NCI-H748 treated with DMSO at 0.1 percent for 48 hours (cell line): ENCODE measurements at regions not wholly inside any gene's neighbourhood (a gene's known extent, or its start where the extent isn't known, plus 50 kb on each side); places are given as distances from the start of the nearest gene placed in this dataset.

ENCODE experiments used
- DNase-seq: peaks from one replicate; lab custom pipeline; 2025; lab: John Stamatoyannopoulos, UW

DNA sequence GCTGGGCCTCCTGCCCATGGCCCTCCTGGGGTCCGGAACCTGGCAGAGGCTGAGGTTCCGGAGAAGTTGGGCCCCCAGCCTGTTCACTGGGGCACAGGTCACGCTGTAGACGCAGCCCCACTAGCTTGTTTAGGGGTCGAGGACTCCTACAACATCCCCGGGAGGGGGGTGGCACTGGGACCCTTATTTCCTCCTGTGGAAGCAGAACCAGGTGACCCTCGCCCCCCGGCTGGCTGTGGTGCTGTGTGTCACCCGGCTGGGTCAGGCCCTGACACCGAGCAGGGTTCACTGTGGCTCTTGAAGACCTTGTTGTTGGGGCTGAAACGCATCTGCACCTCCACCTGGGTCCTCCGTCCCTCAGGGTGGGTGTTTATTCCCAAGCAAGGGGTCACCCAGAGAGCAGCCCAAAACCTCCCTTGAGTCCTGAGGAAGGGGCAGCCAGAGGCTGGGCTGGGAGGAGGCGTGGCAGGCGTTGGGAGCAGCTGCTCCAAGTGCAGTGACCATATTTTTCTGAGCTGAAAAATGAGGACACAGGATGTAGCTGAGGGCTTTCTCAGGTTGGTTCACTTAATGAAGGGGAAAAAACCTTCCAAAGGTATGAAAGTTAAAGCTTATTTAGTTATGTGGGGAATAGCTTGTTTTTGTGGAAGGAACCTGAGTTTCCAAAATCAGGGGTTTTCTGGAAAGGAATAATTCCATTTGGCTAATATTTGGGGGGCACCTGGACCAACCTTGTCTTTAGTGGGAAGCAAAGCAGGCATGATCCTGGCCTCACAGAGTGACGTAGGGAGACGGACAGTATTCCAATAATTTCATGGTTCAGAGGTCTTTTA, 164.7 kb upstream of the IER5L start:
- no peak for DNase-seq

DNA sequence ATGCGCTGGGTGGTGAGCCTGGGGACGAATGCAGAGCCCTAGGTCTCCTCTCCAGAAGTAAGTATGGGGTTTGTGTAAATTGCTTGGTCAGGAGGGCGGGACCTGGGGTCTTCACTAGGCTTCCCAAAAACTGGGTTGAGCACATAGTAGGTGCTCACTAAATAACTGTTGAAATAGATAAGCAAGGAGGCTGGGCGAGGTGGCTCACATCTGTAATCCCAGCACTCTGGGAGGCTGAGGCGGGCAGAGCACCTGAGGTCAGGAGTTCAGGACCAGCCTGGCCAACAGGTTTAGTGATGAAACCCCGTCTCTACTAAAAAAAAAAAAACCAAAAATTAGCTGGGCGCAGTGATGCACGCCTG, 163.9 kb upstream of the IER5L start:
- DNase-seq = no peak

DNA sequence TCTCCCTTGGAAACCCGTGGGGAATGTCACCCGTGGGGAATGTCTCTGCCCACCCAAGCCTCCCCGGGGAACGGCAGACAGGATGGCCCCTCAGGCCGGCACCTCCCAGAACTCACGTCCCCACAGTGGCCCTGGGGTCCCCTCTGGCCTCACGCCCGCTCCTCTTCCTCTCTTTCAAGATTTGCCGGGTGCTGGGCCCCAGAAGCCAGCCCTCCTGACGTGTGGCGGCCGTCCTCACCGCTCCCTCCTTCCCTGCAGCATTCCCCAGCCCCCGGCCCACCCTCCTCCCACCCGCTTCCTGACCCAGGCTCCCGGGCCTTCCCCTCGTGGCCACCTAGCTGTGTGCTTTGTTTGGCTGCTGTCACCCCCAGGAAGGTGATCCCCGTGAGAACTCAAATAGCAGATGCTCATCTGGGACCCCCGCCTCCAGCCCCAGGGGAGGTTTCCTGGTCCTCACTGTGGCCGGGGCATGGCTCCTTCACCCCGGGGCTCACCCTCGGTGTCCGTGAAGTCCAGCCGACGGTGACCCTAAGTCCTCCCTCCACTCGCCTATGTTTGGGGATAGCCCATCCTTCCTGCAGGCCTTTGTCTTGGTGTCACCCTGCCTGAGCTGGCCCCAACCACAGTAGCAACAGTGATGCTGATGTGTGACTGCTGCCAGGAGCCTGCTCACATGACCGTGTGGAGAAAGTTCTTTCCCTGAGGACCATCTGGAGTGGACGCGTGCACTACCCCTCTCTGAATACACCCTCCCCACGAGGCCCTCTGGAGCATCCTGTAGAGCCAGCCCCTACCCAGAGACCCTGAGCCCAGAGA, 163.3 kb upstream of the IER5L start:
- no peak for DNase-seq

DNA sequence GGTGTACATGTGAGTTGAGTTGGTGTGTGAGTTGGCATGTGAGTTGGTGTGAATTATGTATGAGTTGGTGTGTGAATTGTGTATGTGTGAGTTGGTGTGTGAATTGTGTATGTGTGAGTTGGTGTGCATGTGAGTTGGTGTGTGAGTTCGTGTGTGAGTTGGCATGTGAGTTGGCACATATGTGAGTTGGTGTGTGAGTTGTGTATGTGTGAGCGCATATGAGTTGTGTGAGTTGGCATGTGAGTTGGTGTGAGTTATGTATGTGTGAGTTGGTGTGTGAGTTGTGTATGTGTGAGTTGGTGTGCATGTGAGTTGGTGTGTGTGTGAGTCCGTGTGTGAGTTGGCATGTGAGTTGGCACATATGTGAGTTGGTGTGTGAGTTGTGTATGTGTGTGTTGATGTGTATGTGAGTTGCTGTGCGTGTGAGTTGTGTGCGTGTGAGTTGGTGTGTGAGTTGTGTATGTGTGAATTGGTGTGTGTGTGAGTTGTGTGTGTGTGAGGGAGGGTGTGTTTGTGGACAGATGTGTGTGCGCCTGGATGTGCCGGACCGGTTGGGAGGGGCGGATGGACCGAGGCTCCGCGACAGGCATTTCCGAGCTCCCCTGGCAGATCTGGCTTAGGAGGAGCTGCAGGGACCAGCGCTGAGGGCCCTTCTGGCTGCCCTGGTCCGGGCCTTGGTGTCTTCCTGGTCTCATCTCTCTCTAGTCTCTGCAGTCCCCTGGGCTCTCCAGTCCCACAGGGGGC, 162.5 kb upstream of the IER5L start:
- no peak for DNase-seq

DNA sequence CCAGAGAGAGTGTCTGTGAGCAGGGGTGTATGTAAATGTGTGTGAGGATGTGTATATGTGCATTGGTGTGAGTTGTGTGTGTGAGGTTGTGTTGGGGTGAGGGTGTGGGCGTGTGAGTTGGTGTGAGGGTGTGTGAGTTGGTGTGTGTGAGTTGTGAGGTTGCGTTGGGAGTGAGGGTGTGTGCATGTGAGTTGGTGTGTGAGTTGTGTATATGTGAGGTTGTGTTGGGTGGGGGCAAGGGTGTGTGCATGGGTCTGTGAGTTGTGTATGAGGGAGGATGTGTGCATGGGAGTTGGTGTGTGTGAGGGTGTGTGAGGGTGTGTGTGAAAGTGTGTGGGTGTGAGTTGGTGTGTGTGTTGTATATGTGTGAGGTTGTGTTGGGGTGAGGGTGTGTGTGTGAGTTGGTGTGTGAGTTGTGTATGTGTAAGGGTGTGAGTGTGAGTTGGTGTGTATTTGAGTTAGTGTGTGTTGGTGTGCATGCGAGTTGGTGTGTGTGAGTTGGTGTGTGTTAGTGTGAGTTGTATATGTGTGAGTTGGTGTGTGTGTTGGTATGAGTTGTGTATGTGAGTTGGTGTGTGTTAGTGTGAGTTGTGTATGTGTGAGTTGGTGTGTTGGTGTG, 161.6 kb upstream of the IER5L start:
- no peak for DNase-seq

DNA sequence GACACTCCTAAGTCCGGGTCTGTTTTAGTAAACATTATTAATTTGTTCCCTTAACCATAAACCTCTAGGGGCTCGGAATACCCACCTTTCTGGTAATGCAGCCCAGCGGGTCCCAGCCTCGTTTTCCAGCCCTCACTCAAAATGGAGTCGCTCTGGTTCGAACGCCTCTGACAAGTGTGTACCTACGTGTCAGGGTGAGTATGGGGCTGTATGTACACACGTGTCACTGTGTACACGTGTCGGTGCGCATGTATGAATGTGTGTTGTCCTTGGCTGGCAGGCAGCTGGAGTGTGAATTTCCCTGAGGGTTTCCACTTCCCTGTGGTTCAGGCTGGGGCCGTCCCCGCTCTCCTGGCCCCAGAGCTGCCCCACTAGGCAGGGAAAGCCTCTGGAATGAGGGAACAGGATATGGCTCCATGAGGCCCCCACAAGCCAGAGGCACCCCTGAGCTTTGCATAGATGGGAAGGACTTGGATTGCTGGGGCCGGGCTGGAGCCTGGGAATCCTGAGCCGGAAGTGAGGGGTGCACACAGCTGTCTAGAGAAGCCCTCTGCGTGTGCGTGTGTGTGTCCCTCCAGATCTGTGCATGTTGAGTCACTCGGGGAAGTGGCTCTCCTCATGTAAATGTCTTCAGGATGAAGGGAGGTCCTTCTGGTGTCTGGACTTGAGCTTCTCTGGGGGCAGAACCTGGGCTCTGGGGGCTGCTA, 160.8 kb upstream of the IER5L start:
- no peak for DNase-seq

DNA sequence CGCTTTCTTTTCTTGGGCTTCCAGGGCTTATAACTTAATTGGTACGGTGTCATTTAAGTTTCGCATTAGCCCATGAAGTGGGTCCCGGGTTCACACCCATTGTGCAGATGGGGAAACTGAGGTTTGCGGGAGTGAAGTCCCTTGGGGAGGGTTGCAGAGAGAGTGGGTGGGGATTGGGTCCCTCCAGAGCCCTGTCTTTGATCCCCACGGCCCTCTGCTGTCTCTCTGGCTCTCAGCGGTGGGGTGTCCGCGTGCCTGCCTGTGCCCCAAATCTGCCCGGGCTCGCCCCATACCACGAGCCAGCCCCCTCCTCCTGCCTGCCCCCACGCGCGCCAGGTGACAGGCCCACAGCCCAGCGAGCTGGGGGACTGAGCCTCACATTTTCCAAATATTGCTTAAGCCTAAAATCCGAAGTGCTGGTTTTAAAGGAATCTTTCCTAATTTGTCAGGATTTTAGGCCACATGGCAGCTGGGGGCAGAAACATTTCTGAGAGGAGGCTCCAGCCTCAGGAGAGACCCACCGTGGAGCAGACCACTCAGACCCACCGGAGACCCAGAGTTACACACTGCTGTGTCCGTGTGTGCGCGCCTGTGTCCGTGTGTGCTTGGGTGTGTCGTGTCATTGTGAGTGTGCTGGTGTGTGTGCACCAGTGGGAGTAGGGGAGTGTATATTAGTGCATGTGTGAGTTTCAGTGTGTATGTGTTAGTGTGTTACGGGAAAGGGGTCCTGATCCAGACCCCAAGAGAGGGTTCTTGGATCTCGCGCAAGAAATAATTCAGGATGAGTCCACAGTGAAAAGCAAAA, 159.5 kb upstream of the IER5L start:
- no peak for DNase-seq

DNA sequence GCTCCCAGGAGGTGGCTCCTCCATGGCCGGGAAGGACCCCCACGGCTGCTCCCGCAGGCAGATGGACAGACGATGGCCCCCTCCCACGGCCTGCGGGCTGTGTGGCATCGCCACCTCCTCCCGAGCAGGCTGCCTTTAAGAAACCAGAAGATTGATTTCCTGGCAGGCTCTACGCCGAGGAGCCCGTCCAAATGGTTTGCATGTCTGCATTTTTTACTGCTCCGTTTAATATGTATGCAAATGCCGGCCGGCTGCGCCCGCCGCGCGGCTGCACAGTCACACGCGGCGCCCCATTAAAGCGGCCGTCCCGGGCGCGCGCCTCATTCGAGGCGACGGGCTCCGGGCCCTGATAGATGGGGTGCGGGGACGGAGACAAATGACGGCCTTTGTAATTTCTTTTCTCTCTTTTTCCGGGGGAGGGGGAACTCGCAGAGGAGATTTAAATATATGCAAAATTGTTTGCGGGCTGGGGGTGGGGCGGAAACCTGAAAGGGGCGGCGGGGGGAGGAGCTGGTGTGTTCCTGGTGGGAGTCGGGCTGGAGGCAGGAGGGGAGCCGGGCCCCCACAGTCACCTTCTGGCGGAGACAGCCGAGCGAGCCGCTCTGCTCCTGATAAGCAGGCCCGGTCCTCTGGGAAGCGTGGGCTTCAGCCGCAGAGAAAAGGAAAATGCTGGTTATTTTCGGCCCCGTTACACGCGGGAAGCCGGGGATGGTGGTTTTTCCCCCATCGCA, 158.7 kb upstream of the IER5L start:
- no peak for DNase-seq

DNA sequence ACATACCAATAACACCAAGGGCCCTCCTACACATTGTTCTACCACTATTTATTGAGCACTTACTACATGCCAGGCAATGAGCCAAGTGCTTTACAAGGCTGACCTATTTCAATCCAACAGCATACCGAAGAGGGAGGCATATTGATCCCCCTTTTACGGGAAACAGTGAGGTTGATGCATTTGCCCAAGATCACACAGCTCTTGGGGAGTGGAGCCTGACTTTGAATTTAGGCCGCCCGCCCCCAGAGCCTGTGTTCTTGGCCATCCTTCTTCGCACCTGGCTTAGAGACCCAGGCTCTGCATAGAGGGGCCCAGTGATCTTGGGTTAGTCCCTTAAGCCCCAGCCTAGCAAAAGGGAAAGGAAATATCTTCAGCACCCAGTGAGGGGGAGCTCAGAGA, 158.1 kb upstream of the IER5L start:
- no peak for DNase-seq

DNA sequence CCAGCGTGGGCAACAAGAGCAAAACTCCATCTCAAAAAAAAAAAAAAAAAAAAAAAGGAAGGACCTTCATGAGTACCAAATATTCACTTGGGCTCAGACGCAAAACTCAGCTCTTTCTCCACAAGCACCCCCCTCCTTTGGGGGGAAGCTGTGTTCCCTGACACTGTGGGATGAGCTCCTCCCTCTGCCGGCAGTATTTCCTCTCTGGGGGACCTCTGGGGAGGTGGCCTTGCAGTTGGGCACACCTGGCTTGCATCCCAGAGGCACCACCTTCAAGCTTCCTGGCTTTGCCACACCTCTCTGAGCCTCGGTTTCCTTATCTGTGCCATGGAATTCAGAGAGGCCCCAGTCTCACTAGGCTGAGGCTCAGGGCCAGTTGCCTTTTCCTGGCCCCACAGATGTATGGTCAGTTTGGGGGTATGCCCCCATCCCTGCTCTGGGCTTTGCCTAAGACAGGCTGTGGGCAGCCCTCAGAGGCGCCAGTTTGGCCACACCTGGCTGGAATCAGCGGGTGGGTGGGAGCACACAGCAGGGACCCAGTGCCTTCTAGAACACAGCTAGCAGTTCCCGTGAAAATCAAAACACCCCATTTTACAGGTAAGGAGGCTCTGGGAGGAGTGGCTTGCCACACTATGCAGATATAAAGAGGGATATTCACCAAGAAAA, 157.5 kb upstream of the IER5L start:
- no peak for DNase-seq

DNA sequence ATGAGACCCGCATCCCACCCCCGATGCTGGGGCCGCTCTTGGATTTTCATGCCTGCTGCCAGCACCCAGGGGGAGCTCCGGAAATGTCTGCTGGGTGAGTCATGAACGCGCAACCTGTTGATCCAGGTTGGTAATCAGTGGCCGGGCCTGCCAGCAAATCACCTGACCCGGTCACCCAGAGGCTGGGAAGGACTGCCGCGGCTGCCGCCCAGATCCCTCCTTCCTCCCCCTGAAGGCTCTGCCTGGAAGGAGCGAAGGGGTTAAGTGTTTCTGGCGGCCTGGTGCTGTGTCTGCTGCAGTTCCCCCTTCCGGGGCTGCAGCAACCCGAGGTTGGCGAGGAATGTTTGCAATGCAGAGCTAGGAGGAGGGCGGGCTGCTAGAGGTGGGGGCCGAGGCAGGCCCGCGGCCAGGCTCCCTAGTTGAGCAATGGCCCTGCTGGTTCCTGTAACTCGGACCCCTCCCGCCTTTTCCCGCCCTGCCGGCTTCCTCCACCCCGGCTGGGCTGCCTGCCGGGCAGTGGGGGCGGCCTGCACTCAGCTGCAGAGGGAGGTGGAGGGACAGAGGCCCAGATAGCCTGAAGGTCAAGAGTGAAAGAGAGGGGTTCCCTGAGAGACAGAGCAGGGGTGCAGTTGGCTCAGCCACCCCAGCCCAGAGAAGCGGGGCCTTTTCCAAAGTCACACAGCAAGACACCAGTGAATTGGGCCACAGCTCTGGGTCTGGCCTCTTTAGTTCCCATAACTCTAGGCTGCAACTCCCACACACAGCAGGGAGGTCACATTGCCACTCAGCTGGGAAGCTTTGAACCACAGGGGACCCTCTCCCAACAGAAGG, 156.3 kb upstream of the IER5L start:
- DNase-seq = no peak

DNA sequence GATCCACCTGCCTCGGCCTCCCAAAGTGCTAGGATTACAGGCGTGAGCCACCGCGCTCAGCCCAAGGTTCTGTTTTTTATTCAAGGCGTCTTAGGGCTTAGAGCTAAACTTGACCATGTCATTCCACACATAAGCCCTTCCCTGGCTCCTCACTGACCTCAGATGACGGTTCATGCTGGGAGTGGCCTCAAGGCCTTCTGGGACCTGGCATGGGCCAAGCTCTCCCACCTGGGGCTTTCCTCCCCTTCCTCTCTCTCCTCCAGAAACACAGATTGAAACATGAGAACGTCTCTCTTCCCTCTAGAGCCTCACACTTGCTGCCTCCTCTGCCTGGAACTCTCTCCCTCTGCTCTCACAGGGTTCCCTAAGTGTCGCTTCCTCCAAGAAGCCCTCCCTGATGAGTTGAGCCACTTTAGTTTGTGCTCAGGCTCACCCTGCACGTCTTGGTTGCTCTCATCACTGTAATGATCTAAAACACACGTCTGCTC, 155.6 kb upstream of the IER5L start:
- DNase-seq = no peak

DNA sequence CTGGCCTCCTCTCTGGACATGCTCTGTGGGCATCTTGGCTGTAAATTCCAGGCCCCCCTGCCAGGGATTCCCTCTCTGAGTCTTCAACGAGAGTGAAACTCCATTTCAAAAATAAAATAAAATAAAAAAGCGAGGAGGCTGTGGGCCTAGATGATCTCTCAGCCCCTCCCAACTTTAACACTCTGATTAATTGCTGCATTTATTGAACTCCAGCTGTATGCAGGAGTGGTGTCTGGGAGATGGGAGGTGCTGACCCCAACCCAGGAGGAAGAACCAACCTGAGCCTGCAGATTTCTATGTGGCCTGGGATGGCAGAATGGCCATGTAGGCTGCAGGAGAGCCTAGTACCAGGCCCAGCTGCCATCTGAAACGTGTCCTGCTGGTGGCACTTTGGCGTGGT, 154.5 kb upstream of the IER5L start:
- no peak for DNase-seq

DNA sequence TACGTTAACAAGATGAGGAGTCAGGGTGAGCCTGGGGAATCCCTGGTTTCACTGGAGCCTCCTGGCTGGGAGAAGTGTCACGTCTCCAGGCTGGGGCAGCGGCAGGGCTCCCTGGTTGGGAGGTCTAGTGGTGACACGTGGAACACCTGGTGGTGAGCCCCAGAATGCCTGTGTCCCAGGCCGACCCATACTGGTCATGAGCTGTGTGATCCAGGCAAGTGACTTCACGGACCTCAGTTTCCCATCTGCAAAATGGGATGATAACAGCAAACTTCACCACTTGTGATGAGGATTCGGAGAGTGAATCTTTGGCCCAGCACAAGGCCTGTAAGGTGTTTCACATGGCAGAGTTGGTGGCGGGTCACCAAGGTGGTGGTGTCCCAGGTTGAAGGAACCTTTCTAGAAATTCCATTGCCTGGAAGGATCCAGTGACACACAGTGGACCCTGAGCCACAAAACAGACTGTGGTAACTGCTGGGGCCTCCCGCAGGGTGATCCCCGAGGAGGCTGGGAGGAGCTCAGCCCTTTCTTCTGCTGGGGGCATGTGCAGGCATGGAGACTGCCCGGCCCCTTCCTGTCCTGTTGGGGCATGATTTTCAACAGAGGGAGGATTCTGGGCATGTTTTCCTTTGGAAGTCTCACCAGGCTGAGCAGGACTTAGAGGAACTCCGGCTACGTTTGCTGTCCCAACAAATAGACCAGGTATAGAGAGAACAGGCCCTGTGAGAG, 153.9 kb upstream of the IER5L start:
- DNase-seq = no peak

DNA sequence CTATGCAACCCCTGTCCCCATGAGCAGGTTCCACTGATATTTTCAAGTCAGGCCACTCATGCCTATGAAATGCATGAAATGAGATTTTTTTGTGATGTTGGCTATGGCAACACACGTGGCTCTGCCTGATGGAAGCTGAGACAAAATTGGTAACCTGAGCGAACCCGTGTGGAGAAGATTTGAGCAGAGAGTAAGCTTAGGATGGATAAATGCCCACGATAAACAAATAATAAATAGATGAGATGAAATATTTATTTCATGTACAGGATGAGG, 153.4 kb upstream of the IER5L start:
- DNase-seq = no peak

DNA sequence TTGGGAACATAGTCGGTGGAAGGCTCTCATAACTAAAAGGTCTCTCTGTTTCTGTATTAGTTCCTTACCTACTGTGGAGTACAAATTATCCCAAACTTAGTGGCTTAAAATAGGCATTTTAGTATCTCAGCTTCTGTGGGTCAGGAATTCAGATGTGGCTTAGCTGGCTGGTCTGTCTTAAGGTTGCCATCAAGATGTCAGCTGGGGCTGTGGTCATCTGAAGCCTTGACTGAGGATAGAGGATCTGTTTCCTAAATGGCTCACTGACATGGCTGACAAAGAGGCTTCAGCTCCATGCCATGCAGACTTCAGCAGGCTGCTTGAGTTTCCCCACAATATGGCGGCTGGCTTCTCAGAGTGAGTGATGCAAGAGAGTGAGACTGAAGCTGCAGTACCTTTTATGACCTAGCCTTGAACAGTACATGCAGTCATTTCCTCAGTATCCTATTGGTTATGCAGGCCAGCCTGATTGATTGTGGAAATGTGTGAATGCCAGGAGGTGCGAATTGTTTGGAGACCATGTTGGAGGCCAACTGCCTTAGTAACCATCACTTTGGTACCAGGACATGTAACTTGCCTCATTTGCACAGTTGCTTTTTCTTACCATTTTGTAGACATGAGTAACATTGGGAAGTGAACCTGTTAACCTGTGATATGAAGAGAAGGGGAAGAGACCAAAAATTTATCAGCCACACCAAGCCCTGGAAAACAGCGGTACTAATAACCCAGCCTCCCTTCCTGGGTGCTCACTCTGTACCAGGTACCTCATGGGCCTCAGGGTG, 152.8 kb upstream of the IER5L start:
- DNase-seq = no peak

DNA sequence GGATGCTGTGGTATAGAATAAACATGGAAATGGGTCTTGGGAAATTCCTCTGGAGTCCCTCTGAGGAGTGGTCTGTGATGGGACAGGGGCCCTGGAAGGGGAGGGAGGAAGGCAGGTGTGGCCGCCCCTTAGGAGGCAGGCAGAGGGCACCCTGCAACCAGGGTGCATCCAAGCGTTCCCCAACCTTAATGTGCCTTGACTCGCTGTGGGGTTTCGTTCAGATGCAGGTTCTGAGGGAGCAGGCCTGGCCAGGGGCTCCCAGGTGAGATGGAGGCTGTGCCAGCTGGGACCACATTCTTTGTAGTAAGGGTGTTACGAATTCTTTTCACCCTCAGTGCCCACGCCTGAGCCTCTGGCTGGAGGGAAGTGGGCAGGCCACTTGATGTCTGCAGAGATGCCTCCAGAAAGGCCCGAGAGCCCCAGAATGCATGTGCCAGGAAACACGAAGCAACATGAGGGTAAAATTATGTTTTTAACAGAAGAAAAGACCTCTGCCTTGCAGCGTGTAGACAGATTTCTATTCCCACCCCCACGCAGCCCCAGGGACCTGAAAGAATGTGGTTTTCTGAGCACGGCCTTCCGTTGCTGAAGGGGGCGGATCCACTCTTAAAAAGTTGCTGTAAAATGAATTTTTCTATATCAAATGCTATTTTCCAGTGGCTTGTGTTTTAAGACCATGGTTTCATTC, 150.4 kb upstream of the IER5L start:
- no peak for DNase-seq
